GM19043 (cell line): ENCODE measurements at regions not wholly inside any gene's neighbourhood (a gene's known extent, or its start where the extent isn't known, plus 50 kb on each side); places are given as distances from the start of the nearest gene placed in this dataset.

ENCODE experiments used
- ATAC-seq: cut with Tn5 transposase; IDR thresholded peaks from one replicate; pipeline ENCODE4 v1.9.1; 2021; ENCODE audit warnings: low read depth; ENCODE audit not compliant: unreplicated experiment

DNA sequence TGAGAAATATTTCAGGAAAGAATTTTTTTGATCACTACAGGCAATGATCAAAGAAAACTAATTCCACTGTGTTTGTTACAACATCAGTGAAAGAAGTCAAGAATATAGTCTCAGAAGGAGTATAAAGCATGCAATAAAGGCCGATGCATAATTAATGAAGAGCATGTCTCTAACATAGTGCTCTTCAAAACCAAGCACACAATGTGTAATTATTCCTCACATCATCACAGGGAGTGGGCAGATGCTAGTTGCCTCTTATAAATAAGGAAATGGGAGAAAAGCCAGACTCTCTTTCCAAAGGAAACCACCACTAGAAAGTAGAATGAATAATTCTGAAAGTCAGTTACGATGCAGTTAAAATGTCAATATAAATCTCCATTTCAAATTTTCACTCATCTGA, 220.1 kb downstream of the TEX36 start:
- no peak for ATAC-seq

DNA sequence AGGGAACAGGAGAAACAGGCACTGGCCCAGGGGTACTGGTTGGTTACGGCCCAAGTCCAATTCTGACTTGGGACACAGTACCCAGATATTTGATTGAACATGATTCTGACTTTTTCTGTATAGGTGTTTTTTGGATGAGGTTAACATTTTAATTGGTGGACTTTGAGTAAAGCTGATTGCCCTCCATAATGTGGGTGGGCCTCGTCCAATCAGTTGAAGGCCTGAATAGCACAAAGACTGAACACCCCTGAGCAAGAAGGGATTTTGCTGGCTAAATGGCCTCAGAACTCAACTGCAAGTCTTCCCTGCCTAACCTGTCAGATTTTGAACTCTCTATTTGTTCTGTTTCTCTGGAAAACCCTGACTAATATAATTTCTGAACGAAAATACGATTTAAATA, 222.6 kb downstream of the TEX36 start:
- no peak for ATAC-seq

DNA sequence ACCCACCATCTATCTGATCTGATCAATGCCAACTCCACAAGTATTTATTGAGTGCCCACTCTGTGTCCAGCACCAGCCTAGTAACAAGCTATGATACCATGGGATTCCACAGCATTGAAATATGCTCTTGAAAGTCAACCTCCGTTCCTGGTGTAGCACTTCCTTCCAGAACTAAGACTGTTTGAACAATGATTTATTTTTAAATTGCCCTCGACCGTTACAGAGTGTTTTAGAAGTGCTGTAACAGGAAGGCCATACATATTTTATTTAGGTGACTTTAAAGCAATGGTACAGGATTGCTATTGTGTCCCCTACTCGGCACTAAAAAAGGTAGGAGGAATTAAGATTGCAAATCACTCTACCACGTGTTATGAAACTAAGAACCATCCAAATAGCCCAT, 225.6 kb downstream of the TEX36 start:
- no peak for ATAC-seq

DNA sequence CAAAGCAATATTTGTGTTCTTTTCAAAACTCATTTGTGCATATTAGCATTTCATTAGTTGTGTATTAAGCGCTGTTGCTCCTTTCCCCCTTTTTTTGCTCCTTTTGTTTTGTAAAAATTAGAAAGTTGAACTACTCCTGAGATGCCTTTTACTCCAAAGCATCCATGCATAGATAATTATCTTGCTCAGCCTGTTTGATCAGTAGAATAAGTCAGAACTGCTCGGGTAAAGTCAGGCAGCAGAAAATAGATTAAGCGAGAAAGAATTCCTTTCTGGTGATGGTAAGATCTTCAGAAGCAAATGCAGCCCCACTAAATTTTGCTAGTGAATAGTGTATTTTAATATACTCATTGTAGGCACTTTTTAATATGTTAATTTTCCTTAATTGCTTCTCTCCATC, 227.1 kb downstream of the TEX36 start:
- ATAC-seq: no peak

DNA sequence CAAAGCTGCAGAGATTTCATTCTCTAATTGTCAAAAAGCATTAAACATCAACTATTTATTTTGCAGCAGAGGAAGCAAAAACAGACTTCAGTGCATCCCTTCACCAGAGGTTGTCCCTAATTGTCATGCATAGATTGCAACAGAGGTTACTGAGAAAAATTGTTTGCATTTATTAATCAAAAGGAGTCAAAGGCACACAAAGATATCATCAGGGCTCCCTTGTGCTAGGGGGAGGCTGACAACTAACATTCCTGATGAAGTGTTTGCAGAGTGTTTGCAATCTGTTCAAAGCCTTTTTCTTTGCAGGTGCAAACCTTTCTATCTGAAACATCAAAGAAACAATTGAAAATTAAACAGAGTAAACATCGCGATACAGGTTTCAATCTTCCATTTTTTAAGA, 227.5 kb downstream of the TEX36 start:
- ATAC-seq: no peak

DNA sequence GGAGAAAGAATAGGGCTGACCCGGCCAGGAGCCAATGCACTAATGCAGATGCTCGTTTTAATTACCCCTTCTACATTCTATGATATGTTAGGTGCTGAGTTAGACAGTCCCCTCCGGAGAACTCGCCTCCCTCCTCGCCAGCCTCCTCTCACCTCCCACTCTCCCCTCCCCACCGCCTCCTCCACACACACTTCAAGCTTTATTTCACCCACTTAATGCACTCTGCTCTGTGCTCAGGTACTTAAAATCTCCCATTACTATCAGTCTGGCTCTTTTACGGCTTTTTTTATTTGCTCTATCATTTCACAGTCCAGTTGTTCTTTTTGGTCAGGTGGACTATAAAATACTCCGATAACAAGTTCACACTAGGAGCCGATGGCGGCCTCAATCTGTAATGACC, 231.6 kb downstream of the TEX36 start:
- no peak for ATAC-seq

DNA sequence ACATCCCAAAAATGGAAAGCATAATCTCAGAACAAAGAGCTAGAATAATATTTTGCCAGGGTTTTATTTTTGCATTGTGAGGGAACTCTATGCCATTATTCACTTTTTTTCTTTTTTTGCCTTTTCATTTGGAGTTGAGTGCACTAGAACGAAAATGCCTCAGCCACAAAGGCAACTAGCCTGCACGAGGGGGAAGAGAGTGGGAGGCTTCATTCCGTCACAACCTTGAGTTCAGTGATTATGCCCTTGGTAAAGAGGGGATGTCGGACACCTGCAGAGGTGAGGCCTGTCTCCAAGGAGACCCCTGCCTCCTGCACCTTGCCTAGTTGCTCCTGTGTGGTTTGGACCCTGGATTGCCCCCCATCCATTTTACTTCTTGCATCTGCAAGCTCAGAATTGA, 232.7 kb downstream of the TEX36 start:
- ATAC-seq: no peak

DNA sequence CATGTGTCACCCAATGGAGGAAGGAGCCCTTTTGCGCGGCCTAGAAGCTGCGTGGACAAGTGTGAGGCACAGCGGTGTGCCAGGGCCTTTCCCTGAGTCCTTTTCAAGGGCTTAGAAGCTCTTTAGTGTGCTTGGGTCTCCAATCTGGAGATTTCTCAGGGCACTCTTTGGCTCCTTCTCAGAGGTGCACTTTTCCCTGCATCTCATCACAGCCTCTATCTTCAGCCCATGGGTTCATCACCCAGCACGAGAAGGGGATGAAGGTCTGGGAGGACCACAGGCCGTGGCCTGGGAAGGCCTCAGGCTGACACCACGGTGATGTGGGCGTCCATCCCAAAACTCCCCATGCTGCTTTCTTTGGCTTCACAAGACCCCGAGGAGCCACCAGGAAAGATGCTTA, 233.4 kb downstream of the TEX36 start:
- ATAC-seq: no peak

DNA sequence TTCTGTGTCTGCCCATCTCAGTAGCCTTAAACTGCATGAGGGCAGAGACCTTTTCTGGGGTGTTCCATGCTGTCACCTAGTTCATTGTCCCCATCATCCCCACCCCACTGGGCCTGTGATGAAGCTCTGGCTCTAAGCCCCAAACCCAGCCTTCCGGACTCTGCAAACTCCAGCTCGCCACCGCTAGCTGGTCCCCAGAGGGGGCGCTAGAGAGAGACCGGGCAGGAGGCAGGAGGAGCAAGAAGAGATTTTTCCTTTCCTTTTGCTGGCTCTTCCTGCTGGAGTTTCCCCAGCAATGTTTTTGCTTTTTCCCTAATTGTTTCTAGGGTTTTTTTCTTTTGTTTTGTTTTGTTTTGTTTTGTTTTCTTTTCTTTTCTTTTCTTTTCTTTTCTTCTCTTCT, 234.4 kb downstream of the TEX36 start:
- no peak for ATAC-seq

DNA sequence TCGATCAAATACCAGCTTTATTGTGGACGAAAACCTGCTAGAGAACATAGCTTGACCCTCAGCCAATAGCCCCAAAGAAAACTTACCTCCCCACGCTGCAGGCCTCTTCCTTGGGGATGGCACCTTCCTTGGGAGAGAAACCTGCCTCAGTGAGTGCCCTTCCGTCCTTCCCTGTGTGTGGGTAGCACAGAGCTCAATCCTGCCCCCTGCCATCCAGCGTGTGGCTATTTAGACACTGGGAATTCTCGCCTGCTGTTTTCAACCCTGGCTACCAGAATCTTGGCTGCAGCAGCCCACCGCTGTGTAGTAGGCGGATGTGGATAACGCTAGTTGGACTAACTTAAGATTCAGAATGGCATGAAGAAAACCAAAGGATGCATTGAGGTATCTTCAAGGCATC, 238.2 kb downstream of the TEX36 start:
- ATAC-seq: no peak

DNA sequence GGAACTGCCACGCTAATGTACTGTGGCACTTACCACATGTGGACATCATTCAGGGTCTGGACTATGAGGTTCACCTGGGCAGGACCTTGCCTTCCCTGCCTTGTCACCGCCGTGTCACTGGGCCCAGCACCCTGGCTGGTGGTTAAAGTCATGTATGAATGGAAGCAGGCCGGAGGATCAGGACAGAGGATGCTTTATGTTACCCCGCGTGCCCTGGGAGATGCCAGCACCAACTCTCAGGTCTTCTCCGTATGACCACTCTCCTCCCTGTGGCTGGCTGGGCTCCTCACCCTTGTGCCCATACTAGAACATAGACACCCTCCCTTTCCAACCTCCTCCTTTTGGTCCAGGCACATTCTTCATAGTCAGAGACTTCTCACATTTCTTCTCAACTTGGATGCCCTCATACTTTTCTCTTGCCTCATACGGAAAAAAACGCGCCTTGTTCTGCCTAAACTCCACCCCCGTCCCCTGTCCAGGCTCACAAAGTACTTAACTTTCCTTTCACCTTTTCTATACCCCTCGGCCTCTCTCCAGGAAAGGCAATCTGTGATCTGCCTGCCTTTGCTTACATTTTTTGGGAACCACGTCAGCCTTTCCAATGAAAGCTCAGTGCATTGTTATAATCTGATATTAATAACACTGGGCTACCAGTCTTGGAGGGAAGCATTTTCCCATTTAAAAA, 240.0 kb downstream of the TEX36 start:
- ATAC-seq: no peak

DNA sequence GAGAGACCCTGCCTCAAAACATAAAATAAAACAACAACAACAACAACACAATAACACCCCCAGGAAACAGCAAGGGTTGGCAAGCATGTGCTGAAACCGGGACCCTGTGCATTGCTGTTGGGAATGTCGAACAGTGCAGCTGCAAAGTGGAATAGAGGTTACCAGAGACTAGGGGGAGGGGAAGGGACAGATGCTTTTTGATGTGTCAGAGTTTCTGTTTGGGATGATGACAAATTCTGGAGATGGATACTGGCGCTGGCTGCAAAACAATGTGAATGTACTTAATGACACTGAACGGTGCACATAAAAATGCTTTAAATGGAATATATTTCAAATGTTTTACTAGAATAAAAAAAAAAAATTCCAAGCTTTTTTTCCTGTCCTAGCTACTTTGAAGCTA, 241.8 kb downstream of the TEX36 start:
- ATAC-seq: no peak

DNA sequence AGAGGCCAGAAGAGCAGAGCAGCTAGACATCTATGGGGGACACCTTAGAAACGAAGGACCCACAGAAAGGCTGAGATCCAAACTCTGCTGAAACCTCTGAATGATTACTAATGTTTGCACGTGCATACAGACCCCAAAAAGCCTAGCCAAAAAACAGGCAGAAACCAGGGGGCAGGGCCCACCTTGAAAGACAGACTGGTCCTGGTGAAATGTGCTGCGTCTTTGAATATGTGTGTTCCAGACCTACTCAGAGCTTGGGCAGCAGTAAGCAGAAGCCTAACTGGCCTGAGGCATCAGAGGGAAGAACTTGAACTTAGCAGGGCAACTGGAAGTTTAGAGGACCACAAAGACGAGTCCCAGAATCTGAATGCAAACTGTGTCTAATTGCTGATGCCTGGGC, 251.8 kb downstream of the TEX36 start:
- ATAC-seq: no peak

DNA sequence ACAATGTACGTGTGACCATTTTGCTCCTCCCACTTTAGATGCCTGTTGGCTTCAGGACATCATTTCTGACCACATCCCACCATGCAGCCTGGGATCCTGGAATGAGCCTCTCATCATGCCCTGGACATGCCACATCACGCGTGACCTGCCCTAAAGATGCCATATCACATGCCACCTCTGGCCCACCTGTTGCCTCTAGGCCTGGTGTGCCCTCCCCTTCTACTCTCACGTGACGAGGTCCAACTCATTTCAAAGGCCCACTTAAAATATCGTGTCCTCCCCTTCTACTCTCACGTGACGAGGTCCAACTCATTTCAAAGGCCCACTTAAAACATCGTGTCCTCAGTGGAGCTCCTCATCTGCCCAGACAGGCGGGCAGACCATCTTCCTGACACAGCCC, 254.9 kb downstream of the TEX36 start:
- ATAC-seq: no peak

DNA sequence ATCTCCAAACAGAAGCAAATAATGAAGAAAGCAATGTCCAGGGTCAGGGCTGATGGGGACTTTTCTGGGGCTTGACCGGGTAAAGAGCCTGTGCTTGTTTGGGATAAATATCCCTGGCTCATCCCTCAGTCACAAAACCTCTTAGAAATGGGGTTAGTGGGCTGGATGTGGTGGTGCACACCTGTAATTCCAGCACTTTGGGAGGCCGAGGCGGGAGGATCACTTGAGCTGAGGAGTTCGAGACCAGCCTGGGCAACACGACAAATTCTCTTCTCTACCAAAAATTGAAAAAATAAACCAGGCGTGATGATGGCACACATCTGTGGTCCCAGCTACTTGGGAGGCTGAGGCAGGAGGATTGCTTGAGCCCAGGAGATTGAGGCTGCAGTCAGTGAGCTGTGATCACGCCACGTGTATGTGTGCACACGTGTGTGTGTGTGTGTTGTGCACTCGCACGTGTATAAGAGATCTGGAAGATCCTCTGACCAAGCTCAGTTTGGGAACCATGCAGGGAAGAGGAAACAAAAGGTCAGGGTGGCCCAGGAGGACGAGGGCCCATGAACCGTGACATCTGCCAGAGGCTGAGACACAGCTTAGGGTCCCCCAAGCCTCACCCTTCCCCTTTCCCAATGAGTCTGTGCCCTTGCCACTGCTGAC, 258.6 kb downstream of the TEX36 start:
- ATAC-seq: no peak

DNA sequence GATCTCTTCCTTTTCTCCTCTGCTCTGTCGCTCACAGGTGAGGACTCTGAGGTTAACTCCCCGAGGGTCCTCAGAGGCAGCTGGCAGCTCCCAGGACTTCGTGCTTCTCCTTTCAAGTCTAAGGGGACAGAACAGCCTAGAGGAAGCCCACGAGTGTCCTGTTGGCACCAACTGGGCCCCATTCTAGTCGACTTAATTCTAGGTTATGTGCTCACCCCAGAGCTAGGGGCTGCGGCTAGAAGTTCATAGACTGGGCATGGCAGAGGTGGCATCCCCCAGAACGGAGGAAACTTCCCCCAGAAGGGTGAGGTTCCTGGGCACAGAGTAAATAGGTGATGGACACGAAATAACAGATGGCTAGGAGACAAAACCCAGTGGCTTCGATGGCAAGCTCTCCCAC, 259.4 kb downstream of the TEX36 start:
- ATAC-seq: no peak

DNA sequence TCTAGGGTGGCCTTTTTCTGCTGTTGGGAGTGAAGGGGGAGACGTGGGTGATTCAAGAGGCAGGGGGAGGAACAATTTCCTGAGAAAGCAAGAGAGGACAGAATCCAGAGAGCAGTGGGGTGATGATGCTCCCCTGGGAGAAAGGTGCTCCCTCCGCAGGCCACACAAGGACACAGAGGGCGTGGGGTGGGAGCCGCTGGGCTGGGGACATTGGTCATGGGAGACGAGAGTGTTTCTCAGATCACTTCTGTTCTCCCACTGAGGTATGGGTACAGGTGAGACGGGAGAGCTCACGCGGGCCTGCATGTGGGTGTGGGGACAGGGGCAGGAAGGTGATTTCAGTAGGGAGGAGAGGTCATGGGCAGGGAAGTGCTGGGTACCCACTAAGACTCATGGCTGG, 259.5 kb upstream of the CTBP2 start:
- no peak for ATAC-seq

DNA sequence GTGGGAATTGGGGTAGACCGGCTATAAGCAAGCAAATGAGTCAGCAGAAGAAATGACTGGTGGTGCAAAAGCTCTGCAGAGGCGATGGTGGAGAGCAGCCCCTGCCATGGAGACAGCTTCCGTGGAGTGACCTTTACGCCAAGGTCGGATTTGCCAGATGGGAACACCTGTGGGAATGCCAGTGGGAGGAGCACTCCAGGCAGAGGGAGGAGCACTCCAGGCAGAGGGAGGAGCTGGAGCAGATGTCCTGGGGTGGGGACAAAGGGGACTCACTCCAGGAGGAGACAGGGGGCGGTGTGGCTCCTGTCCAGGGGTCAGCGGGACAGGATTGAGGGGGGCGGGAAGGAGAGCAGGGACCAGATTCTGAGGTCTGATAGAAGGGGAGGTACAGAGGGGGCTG, 258.8 kb upstream of the CTBP2 start:
- ATAC-seq: no peak

DNA sequence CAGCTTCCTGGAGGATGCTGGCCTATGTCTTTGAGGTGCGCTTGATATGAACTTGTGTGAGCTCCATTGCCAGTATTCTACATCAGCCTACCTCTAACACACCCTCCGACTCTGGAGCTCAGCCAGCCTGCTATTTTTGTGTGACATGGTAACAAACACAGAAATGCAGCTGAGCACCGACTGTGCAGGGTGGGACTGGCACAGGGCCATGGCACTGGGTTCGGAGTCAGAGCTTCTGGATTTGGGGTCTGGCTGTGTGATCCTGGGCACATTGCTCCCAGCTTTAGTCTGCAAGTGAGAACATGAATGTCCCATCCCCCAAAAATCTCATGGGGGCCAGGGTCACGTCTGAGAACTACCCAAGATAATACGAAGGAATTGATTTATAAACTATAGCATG, 257.2 kb upstream of the CTBP2 start:
- no peak for ATAC-seq

DNA sequence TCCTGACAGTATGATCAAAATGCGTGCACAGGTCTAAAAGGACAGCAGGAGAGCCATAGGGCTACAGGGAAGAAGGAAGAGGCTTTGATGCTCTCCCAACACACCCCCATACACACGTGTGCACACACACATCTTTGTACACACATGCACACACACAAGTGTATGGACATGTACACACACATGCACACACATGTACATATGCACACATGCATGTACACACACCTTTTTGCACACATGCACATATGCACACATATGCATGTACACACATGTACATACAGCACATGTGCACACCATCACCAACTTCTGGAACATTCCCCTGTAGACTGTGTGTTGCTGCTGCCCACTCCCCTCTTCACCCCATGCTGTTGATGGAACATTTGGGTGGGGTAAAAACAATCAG, 255.6 kb upstream of the CTBP2 start:
- no peak for ATAC-seq

DNA sequence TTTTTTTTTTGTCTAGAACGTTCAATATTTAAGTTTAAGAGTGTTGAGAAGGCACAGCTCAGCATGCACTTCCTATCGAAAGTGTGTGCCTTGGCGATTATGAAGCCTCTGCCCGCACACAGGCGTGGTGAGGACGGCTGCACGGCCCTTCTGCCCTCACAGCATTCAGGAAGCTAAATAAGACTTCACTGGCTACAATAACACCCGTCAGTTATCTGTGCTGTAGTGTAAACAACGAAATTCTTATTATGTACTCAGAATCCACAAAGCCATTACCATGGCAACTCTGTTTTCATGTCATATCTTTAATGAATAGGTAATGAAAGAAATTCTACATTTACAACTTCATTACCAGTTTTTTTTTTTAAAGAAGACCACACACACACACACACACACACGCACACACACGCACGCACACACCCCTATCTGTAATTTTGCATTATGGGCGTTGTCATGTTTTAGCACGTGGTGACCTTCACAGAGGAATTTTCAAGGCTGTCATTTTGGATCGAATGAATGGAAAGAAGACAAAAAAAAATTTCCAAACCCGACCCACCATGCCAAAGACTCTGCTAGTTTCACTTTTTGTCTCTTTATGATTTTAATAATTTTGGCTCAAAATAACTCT, 254.8 kb upstream of the CTBP2 start:
- no peak for ATAC-seq

DNA sequence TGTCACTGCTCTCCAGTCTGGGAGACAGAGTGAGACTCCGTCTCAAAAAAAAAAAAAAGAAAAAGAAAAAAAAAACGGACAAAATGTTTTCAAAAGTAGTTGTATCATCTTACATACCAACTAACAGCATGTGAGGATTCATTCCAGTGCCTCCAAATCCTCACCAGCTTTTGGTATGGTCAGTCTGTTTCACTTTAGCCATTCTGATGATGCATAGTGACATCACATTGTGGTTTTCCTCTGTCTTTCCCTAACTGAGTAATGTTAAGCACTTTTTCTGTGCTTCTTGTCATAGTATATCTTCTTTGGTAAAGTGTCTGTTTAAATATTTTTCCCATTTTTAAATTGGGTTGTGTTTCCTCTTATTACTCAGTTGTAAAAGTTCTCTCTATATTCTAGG, 251.4 kb upstream of the CTBP2 start:
- no peak for ATAC-seq
